GM21737 (cell line): ENCODE measurements at regions not wholly inside any gene's neighbourhood (a gene's known extent, or its start where the extent isn't known, plus 50 kb on each side); places are given as distances from the start of the nearest gene placed in this dataset.

ENCODE experiments used
- ATAC-seq: cut with Tn5 transposase; IDR thresholded peaks from one replicate; pipeline ENCODE4 v1.9.1; 2021; ENCODE audit warnings: mild to moderate bottlenecking, moderate library complexity; ENCODE audit not compliant: unreplicated experiment

- no peak for ATAC-seq
These were observed 484.9 kb downstream of the LPIN1 start for GRCh38 chr2:12231288-12231687.

GRCh38 chr2:12232876-12233275, 483.9 kb upstream of the TRIB2 start:
- ATAC-seq: no peak

GRCh38 chr2:12236136-12236844, 480.4 kb upstream of the TRIB2 start:
- no peak for ATAC-seq

GRCh38 chr2:12240206-12240605, 476.5 kb upstream of the TRIB2 start:
- no peak for ATAC-seq

- no peak for ATAC-seq
These were observed 473.4 kb upstream of the TRIB2 start for GRCh38 chr2:12243381-12243780.

- no peak for ATAC-seq
These were observed 472.7 kb upstream of the TRIB2 start for GRCh38 chr2:12244070-12244469.

GRCh38 chr2:12251121-12251520, 465.6 kb upstream of the TRIB2 start:
- ATAC-seq: no peak

GRCh38 chr2:12251749-12252148, 465.0 kb upstream of the TRIB2 start:
- ATAC-seq: no peak

- no peak for ATAC-seq
These were observed 463.5 kb upstream of the TRIB2 start for GRCh38 chr2:12253167-12253778.

- ATAC-seq: no peak
These were observed 462.4 kb upstream of the TRIB2 start for GRCh38 chr2:12254280-12254860.

- no peak for ATAC-seq
These were observed 460.5 kb upstream of the TRIB2 start for GRCh38 chr2:12256206-12256605.

GRCh38 chr2:12257476-12257875, 459.3 kb upstream of the TRIB2 start:
- no peak for ATAC-seq

GRCh38 chr2:12259493-12259892, 457.2 kb upstream of the TRIB2 start:
- no peak for ATAC-seq

GRCh38 chr2:12261986-12262680, 454.6 kb upstream of the TRIB2 start:
- ATAC-seq: no peak

- ATAC-seq: no peak
These were observed 453.9 kb upstream of the TRIB2 start for GRCh38 chr2:12262681-12263436.

GRCh38 chr2:12263730-12264129, 453.0 kb upstream of the TRIB2 start:
- ATAC-seq: no peak

GRCh38 chr2:12264146-12264545, 452.6 kb upstream of the TRIB2 start:
- no peak for ATAC-seq

- ATAC-seq: no peak
These were observed 451.1 kb upstream of the TRIB2 start for GRCh38 chr2:12265646-12266045.

GRCh38 chr2:12267042-12267441, 449.7 kb upstream of the TRIB2 start:
- no peak for ATAC-seq

- no peak for ATAC-seq
These were observed 447.4 kb upstream of the TRIB2 start for GRCh38 chr2:12269041-12269972.
